ENCODE measurements at regions not wholly inside any gene's neighbourhood (a gene's known extent, or its start where the extent isn't known, plus 50 kb on each side); places are given as distances from the start of the nearest gene placed in this dataset.

GRCh38 chr13:110789871-110790270, 76.4 kb downstream of the ING1 start:
- no peak for TF ChIP-seq ELF1 (IDR thresholded peaks at IDR 0.05; ENCODE audit: borderline replicate concordance, low read depth)
- no peak for TF ChIP-seq SP1 (IDR thresholded peaks at IDR 0.05; ENCODE audit: low read depth)
- no peak for TF ChIP-seq CTCF (IDR thresholded peaks at IDR 0.05 in 2 of 3, conservative IDR thresholded peaks at IDR 0.05 in 1 of 3; ENCODE audit: borderline replicate concordance in 1 of 3, insufficient read depth in 1 of 3, low read depth in 2 of 3, low read length in 2 of 3)
- no peak for TF ChIP-seq POLR2A (IDR thresholded peaks at IDR 0.05; ENCODE audit: borderline replicate concordance, extremely low read depth, insufficient read depth, insufficient read length)
